ENCODE measurements at regions not wholly inside any gene's neighbourhood (a gene's known extent, or its start where the extent isn't known, plus 50 kb on each side); places are given as distances from the start of the nearest gene placed in this dataset.

GRCh38 chr2:238631491-238632180 lies 204.9 kb downstream of the ASB1 start:
- TF ChIP-seq EZH2 (IDR thresholded peaks at IDR 0.05; ENCODE audit: insufficient read depth, poor library complexity, severe bottlenecking) (no peak), EZH2phosphoT487 (IDR thresholded peaks at IDR 0.05; ENCODE audit: insufficient read depth, low read depth) (no peak)

Data from GM23248 (cell line).